ENCODE measurements at regions not wholly inside any gene's neighbourhood (a gene's known extent, or its start where the extent isn't known, plus 50 kb on each side); places are given as distances from the start of the nearest gene placed in this dataset.

DNA sequence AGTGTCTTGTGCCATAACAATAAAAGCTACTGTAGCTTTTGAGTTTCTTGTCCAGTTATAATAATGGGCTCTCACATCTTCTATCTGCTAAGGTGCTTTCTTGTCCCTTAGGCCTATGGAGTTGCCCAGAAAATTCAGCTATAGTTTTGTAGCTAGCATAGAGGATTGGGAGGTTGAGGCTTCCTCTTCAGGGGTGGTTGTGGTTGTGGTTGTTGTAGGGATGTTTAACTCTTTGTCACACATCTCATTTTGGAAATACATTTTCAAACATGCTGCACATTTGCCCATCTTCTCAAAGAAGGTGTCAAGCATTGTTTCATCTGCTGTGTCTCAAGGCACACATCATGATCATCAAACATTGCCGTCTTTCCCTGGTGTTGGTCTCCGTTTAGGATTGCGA, 65.0 kb downstream of the ATXN3L start:
- intact Hi-C loops (cut with DNase I; ENCODE audit: low total_unique reads) = no loop called here

DNA sequence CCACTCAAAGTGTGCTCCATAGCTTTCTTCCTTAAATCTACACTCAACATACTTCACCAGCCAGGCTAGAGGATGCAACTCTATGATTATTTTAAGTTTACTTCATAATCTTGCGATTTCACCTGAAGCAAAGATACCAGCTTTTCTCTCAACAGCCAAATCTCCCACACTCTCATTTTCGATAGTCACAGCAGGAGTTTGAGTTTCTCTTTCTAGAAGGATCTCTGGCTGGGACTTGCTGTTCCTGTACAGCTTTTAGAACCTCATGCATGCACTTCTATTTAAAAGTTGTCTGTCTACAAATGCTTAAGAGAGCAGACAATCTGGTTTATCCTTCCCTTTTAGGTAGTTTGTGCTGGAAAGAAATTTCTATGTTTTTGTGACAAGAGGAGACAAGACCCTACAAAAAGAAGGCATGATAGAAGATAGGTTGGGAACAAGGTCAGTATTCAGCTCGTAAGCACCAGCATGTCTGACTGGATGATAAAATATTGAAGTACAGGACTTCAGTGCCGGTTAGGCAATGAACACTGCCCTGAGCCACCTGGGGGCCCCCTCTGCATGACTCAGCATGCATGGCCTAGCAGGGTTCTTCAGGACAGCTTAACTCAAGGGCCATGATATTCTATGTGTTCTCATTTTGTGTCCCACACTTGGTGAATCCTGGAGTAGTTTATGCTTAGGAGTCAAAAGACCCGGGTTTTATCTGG, 65.6 kb downstream of the ATXN3L start:
- Histone ChIP-seq H3K4me3 (no peak overlapping the region), H3K9me3 (peaks cover 0 to 4% of the 10 kb centered on the region in 2 donors), H3K27me3 (peaks cover 0 to 37% of the 10 kb centered on the region in 2 donors), H3K27ac (no peak overlapping the region), H3K4me1 (no peaks in the 10 kb centered on the region), H3K36me3 (no peaks in the 10 kb centered on the region)
- DNase-seq (ENCODE audit: low spot score in 2 of 2) = no peak
- TF ChIP-seq CTCF (IDR thresholded peaks at IDR 0.05) = no peak
- no peak for TF ChIP-seq POLR2A (IDR thresholded peaks at IDR 0.05)
- TF ChIP-seq POLR2AphosphoS5 (IDR thresholded peaks at IDR 0.05) = no peak
- intact Hi-C loops (cut with DNase I; ENCODE audit: low total_unique reads) = no loop called here

More for the DNA sequence above, 65.0 kb downstream of the ATXN3L start:
- Histone ChIP-seq H3K27me3 (peaks cover 0 to 42% of the 10 kb centered on the region in 2 donors), H3K27ac (no peak overlapping the region), H3K36me3 (no peaks in the 10 kb centered on the region), H3K9me3 (peaks cover 0 to 4% of the 10 kb centered on the region in 2 donors), H3K4me1 (no peaks in the 10 kb centered on the region), H3K4me3 (no peak overlapping the region)
- no peak for TF ChIP-seq CTCF (IDR thresholded peaks at IDR 0.05)
- TF ChIP-seq POLR2A (IDR thresholded peaks at IDR 0.05) = no peak
- TF ChIP-seq POLR2AphosphoS5 (IDR thresholded peaks at IDR 0.05) = no peak
- no peak for DNase-seq (ENCODE audit: low spot score in 2 of 2)

- no peak for DNase-seq (ENCODE audit: low spot score in 2 of 2)
- peaks cover 0 to 34% of the 10 kb centered on the region in 2 donors for H3K27me3 ChIP-seq
- H3K9me3 ChIP-seq = peaks cover 0 to 4% of the 10 kb centered on the region in 2 donors
- no peak for TF ChIP-seq POLR2AphosphoS5 (IDR thresholded peaks at IDR 0.05)
- no peak overlapping the region for H3K4me3 ChIP-seq
- no peaks in the 10 kb centered on the region for H3K4me1 ChIP-seq
- H3K27ac ChIP-seq = no peak overlapping the region
- no peaks in the 10 kb centered on the region for H3K36me3 ChIP-seq
- intact Hi-C loops (cut with DNase I; ENCODE audit: low total_unique reads) = no loop called here
Measured at GRCh38 chrX:13253223-13253622, 66.6 kb downstream of the ATXN3L start.

DNA sequence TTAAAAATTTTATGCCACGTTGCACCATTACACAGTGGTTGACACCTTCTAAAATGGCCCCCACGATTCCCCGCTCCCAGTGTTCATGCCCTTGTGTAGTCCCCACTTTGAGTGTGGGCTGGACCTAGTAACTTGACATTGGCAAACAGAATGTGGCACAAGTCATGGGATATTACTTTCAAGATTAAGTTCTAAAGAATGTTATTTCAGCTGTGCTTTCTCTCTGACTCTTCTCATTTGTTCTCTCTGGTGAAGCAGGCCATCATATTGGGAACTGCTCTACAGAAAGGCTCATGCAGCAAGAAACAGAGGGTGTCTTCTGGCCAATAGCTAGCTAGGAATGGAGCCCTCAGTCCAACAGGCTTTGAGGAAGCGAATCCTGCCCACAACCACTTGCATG, 67.1 kb downstream of the ATXN3L start:
- DNase-seq (ENCODE audit: low spot score in 2 of 2) = no peak
- Histone ChIP-seq H3K9me3 (peaks cover 0 to 4% of the 10 kb centered on the region in 2 donors), H3K4me3 (no peak overlapping the region), H3K27me3 (peaks cover 0 to 34% of the 10 kb centered on the region in 2 donors), H3K27ac (peak overlapping the region; percentile 3 to 40), H3K36me3 (no peaks in the 10 kb centered on the region), H3K4me1 (no peaks in the 10 kb centered on the region)
- intact Hi-C loops (cut with DNase I; ENCODE audit: low total_unique reads) = loop anchor here (1.0 kb wide), 1 partner anchor 15 kb away; no protein-coding TSS in a partner anchor
- TF ChIP-seq CTCF (IDR thresholded peaks at IDR 0.05) (no peak), POLR2A (IDR thresholded peaks at IDR 0.05) (no peak), POLR2AphosphoS5 (IDR thresholded peaks at IDR 0.05) (no peak)

DNA sequence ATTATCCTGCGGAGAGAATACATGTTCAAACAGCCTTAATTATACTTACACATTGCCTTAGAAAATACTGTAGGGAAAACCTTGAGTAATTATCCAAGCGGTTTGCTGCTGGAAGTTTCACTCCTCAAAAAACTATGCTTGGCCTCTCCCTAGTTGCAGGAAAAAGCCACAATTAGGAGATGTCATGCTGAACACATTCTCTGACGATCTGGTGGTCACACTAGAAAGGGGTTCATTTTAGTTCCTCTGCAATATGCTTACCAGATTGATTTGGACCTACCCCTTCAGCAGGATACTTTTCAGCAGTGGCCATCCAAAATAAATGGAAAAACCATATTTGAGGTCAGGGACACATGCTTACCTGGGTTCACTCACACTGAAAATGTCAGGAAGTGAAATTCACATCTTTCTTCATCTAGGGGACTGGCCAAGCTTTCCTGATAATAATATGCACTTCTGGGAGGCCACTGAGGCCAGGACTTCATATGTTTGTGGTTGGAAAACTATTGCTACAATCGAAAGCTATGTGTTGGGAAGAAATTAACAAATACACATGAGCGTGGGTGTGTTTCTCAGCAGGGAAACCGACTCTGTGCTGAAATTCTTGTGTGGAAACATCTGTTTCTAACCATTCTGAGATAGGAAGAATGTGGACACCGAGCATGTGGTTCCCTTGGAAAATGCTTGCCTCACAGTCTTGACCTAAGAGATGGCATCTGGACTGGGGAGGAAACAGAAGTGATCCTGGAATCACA, 68.8 kb downstream of the ATXN3L start:
- H3K4me3 ChIP-seq = peak overlapping the region in 1 of 3 donors; percentile 33
- peak in 2 of 3 donors; percentile 53 to 60 for TF ChIP-seq POLR2AphosphoS5 (IDR thresholded peaks at IDR 0.05)
- TF ChIP-seq POLR2A (IDR thresholded peaks at IDR 0.05) = no peak
- intact Hi-C loops (cut with DNase I; ENCODE audit: low total_unique reads) = no loop called here
- no peak for DNase-seq (ENCODE audit: low spot score in 2 of 2)
- H3K27me3 ChIP-seq = peaks cover 0 to 21% of the 10 kb centered on the region in 2 donors
- H3K27ac ChIP-seq = peak overlapping the region; percentile 48 to 75
- no peaks in the 10 kb centered on the region for H3K4me1 ChIP-seq
- peaks cover 0 to 4% of the 10 kb centered on the region in 2 donors for H3K9me3 ChIP-seq
- no peaks in the 10 kb centered on the region for H3K36me3 ChIP-seq
